ENCODE measurements at regions not wholly inside any gene's neighbourhood (a gene's known extent, or its start where the extent isn't known, plus 50 kb on each side); places are given as distances from the start of the nearest gene placed in this dataset.

DNA sequence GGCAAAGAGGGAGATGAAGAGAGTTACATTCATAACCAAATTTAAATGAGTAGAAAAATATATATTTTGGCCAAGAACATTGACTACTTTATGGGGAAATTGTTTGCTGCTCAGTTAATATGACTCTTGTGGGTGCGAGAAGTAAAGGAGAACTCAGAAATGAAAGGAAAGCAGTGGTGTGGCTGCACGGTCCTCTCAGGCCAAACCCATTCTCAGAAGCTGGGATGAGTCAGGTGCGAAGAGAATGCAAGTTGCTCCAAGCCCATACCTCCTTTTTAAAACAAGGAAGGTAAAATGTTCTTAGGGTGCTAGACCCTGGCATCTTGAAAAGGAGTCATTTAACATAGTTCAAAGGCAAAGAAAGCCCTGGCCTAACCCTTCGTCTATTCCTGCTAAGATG lies 258.6 kb downstream of the RAD51AP2 start:
- TF ChIP-seq, protein P1, sequence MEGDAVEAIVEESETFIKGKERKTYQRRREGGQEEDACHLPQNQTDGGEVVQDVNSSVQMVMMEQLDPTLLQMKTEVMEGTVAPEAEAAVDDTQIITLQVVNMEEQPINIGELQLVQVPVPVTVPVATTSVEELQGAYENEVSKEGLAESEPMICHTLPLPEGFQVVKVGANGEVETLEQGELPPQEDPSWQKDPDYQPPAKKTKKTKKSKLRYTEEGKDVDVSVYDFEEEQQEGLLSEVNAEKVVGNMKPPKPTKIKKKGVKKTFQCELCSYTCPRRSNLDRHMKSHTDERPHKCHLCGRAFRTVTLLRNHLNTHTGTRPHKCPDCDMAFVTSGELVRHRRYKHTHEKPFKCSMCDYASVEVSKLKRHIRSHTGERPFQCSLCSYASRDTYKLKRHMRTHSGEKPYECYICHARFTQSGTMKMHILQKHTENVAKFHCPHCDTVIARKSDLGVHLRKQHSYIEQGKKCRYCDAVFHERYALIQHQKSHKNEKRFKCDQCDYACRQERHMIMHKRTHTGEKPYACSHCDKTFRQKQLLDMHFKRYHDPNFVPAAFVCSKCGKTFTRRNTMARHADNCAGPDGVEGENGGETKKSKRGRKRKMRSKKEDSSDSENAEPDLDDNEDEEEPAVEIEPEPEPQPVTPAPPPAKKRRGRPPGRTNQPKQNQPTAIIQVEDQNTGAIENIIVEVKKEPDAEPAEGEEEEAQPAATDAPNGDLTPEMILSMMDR (IDR thresholded peaks at IDR 0.05; ENCODE audit: borderline replicate concordance, control extremely low read depth, extremely low read depth, insufficient read depth, missing control alignments), result no peak
- DNase-seq (ENCODE audit: low spot score), result no peak
- in situ Hi-C loops (cut with MboI; ENCODE audit: low sequenced_read_pairs, unreplicated experiment), result no loop called here

DNA sequence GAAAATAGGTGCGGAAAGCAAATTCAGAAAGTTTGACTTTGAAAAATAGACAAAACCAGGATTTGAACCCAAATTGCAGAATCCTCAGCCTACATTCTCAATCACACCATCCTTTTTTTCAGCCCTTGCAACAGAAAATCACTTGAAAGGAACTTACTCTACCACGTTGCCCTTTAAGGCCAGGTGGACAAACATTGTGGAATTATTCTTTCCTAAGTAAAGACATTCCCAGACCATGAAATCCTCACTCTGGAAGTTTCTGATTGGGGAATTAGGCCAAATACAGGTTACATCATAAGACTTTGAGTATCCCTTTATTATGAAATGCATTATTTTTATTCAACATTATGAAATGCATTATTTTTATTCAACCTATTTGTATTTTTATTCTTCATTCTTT lies 259.4 kb downstream of the RAD51AP2 start:
- TF ChIP-seq, protein P1 (IDR thresholded peaks at IDR 0.05; ENCODE audit: borderline replicate concordance, control extremely low read depth, extremely low read depth, insufficient read depth, missing control alignments), result no peak
- no peak for DNase-seq (ENCODE audit: low spot score)
- in situ Hi-C loops (cut with MboI; ENCODE audit: low sequenced_read_pairs, unreplicated experiment), result no loop called here

DNA sequence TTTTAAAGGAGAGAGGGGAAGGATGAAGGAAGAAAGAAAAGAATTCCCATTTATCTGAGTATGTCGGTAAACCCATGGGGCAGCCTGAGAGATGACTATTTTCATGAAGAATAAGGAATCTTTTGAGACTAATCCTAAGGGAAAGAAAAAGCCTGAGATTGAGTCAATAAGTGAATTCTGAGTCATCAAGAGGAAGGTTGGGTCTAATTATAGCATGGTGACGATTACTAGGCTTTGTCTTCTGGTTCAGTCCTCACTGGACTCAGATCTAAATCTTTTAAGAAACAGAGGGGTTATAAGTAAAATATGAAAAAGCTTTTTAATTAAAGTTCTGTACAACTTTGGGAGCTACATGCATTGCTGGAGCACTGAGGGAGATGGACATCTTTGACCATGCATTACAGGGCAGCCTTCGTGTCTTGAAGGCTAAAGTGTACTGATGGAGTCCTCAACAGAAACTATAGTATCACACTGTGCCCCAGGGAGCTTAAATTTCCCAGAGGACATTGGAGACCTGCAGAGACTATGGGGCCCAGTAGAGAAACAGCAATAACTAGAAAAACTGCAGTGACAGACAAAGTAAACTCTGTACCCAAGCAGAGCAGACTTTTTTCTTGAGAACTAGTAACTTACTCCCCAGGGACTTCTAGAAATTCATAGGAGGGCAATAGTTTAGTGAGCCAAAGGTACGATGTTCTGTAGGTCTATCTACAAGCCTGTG lies 260.9 kb downstream of the RAD51AP2 start:
- in situ Hi-C loops (cut with MboI; ENCODE audit: low sequenced_read_pairs, unreplicated experiment), result no loop called here
- TF ChIP-seq, protein P1 (IDR thresholded peaks at IDR 0.05; ENCODE audit: borderline replicate concordance, control extremely low read depth, extremely low read depth, insufficient read depth, missing control alignments), result no peak
- no peak for DNase-seq (ENCODE audit: low spot score)

DNA sequence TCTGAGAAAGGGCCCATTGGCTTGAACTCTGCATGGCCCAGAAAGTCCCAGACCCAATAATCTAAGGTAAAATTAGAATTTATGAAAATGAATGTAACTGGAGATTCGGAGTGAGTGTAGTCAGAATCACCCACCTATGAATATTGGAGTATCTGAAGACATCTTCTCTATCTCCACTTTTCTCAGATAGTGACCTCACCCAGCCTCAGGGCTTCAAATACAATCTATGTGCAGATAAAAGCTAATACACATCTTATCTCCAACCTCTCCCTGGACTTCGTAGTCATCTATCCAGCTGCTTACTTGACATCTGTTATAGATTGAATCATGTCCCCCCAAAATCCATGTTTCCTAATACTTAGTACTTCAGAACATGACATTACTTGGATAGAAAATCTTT lies 263.2 kb downstream of the RAD51AP2 start:
- no peak for DNase-seq (ENCODE audit: low spot score)
- in situ Hi-C loops (cut with MboI; ENCODE audit: low sequenced_read_pairs, unreplicated experiment), result no loop called here
- TF ChIP-seq, protein P1 (IDR thresholded peaks at IDR 0.05; ENCODE audit: borderline replicate concordance, control extremely low read depth, extremely low read depth, insufficient read depth, missing control alignments), result no peak

DNA sequence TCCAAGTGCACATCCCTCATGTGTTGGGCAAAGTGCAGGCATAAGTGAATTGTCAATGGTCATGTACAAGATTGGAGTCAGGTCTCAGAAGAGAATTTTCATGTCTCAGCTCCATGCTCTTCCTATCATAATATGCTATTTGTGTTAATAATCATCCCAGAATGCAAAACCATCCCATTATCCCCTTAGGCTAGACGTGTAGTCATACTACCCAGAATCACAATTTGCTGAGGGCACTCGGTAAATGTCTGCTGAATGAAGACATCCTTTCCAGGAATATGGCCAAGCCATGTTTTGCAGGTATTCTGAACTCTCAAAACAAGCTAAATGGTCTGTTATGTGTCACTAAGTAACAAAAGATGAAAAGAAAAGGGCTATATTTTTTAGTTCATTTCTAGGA lies 263.8 kb downstream of the RAD51AP2 start:
- TF ChIP-seq, protein P1 (IDR thresholded peaks at IDR 0.05; ENCODE audit: borderline replicate concordance, control extremely low read depth, extremely low read depth, insufficient read depth, missing control alignments), result no peak
- in situ Hi-C loops (cut with MboI; ENCODE audit: low sequenced_read_pairs, unreplicated experiment), result no loop called here
- no peak for DNase-seq (ENCODE audit: low spot score)

DNA sequence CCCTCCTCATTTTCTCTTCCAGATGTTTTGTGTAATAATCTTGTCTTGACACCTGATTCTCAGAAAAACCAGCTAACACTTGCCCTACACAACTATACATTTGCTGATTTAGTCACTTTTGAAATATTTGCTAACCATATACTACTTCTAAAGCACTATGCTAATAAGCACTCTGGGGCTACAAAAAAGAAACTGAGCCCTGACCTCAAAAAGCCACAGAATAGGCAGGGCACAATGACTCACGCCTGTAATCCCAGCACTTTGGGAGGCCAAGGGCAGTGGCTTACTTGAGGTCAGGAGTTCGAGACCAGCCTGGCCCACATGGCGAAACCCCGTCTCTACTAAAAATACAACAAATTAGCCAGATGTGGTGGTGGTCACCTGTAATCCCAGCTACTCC lies 266.0 kb downstream of the RAD51AP2 start:
- TF ChIP-seq, protein P1 (IDR thresholded peaks at IDR 0.05; ENCODE audit: borderline replicate concordance, control extremely low read depth, extremely low read depth, insufficient read depth, missing control alignments), result no peak
- in situ Hi-C loops (cut with MboI; ENCODE audit: low sequenced_read_pairs, unreplicated experiment), result no loop called here
- no peak for DNase-seq (ENCODE audit: low spot score)

All from GM13976 (cell line).